Neural cell (in vitro differentiated cells): ENCODE measurements at regions not wholly inside any gene's neighbourhood (a gene's known extent, or its start where the extent isn't known, plus 50 kb on each side); places are given as distances from the start of the nearest gene placed in this dataset.

Experiments
- CTCF ChIP-seq: fragments of 450-650 bp; IDR thresholded peaks from 2 replicates; pipeline ENCODE4 v1.5.1; 2014; ENCODE audit warnings: antibody characterized with exemption, mild to moderate bottlenecking, moderate library complexity; ENCODE audit not compliant: poor library complexity, severe bottlenecking
- EP300 ChIP-seq: fragments of 450-650 bp; conservative IDR thresholded peaks from 2 replicates; pipeline ENCODE4 v1.6.1; 2014; ENCODE audit warnings: antibody characterized with exemption, mild to moderate bottlenecking, moderate library complexity; ENCODE audit not compliant: poor library complexity, severe bottlenecking
- EZH2 ChIP-seq: fragments of 200-600, 300-800 bp; shearing (Covaris generic), sonication (generic); IDR thresholded peaks from 2 replicates; pipeline ENCODE4 v1.6.1; 2014; ENCODE audit warnings: antibody characterized with exemption, low read length, borderline replicate concordance, mild to moderate bottlenecking; ENCODE audit not compliant: insufficient read depth, poor library complexity, severe bottlenecking
- MXI1 ChIP-seq: fragments of 450-650 bp; conservative IDR thresholded peaks from 2 replicates; pipeline ENCODE4 v1.6.1; 2014; ENCODE audit warnings: antibody characterized with exemption, mild to moderate bottlenecking; ENCODE audit not compliant: poor library complexity, severe bottlenecking
- RAD21 ChIP-seq: fragments of 450-650 bp; conservative IDR thresholded peaks from 2 replicates; pipeline ENCODE4 v1.6.1; 2014; ENCODE audit warnings: antibody characterized with exemption, mild to moderate bottlenecking, moderate library complexity
- SMC3 ChIP-seq: fragments of 450-650 bp; conservative IDR thresholded peaks from 2 replicates; pipeline ENCODE4 v1.6.1; 2014; ENCODE audit warnings: antibody characterized with exemption, mild to moderate bottlenecking, moderate library complexity; ENCODE audit not compliant: poor library complexity
- TAF1 ChIP-seq: IDR thresholded peaks from 2 replicates; pipeline ENCODE4 v1.6.1; 2012; ENCODE audit warnings: low read depth

DNA sequence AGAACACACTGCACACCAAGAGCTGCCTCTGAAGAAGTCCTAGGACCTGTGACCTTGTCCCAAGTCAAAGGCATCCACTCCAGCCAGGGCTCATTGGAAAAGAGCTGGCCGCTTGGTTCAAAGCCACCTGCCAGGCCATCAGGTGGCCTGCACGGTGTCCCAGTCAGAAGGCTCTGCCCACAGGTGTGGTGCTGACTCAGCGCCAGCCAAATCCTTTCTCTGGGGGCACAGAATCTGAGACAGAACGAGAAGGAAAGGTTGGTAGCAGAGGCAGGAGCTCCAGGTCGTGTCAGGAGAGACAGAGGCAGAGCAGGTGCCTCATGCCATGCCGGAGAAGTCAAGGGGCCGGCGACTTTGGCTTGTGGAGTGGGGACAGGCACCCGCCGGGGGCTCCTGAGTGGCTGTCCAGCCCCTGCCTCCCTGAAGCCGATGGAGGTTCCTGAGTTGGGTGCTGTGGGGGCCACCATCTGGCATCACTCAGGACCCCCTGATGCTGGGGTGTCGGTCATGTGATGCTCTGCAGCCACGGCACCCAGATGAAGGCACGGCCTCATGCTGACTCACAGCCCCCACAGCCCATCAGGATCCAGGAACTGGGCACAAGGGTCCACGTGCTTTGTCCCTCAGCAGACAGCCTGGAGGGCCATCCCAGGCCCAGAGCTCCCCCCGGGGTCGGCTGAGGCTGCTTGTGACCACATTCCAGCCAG, 128.1 kb upstream of the FOXF1 start:
- TF ChIP-seq TAF1 (no peak), CTCF (no peak), MXI1 (no peak), EP300 (no peak), EZH2 (no peak), SMC3 (no peak), RAD21 (no peak)
